ENCODE measurements at regions not wholly inside any gene's neighbourhood (a gene's known extent, or its start where the extent isn't known, plus 50 kb on each side); places are given as distances from the start of the nearest gene placed in this dataset.
A peak's percentile ranks its signal among the peaks of the same experiment; 100 is the strongest.

DNA sequence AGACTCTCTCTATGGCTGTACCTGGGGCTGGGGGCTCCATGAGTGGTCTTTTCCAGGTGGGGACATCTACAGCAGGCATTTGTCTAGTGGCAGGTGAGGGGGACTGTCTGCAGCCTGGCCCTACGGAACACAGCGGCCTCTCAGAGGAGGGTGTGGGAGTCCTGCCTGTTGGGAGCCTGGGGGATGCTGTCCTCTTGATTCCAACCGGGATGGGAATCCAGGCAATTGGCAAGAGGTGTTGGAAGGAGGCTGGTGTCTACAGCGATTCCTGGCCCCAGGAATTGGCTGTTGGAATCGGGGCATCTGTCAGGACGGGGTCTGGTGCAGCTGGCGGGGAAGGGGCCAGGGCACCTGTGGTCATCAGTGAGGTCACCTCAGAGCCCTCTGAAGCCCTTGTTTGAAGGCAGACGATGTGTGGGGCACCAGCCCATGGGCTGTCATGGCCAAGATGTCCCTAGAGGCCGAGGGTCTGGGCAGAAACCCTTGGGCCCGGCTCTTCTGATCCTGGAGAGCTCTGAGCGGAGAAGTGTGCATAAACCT, 386.3 kb downstream of the TMEM121 start:
- POLR2A ChIA-PET: no interaction called here
- DNase-seq: no peak
- no peak overlapping the region for H2AFZ ChIP-seq (ENCODE audit: insufficient read depth, low read depth, low read length, poor library complexity, severe bottlenecking)
- no peaks in the 10 kb centered on the region for H3K27me3 ChIP-seq (replicated peaks in 1 of 4; ENCODE audit: control extremely low read depth in 1 of 4, control insufficient read depth in 3 of 4, insufficient read depth in 4 of 4, low read length in 3 of 4)
- no peak for TF ChIP-seq EZH2 (IDR thresholded peaks at IDR 0.05; ENCODE audit: borderline replicate concordance, insufficient read depth, low read depth, low read length, poor library complexity, severe bottlenecking)
- TF ChIP-seq, protein P1, sequence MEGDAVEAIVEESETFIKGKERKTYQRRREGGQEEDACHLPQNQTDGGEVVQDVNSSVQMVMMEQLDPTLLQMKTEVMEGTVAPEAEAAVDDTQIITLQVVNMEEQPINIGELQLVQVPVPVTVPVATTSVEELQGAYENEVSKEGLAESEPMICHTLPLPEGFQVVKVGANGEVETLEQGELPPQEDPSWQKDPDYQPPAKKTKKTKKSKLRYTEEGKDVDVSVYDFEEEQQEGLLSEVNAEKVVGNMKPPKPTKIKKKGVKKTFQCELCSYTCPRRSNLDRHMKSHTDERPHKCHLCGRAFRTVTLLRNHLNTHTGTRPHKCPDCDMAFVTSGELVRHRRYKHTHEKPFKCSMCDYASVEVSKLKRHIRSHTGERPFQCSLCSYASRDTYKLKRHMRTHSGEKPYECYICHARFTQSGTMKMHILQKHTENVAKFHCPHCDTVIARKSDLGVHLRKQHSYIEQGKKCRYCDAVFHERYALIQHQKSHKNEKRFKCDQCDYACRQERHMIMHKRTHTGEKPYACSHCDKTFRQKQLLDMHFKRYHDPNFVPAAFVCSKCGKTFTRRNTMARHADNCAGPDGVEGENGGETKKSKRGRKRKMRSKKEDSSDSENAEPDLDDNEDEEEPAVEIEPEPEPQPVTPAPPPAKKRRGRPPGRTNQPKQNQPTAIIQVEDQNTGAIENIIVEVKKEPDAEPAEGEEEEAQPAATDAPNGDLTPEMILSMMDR (IDR thresholded peaks at IDR 0.05): no peak
- Mint-ChIP-seq H3K9me3 (ENCODE audit: insufficient read depth) (no peaks in the 10 kb centered on the region), H3K4me1 (peaks cover 20% of the 10 kb centered on the region), H3K27me3 (no peaks in the 10 kb centered on the region), H3K4me3 (no peak overlapping the region), H3K27ac (peak overlapping the region; percentile 26)
- WGBS (ENCODE audit: insufficient coverage): 88% methylated on average over 4 of the region's 11 CpGs
- CTCF ChIA-PET: no interaction called here
- H3K9ac ChIP-seq (ENCODE audit: low read length): no peak overlapping the region
- H3K4me3 ChIP-seq (ENCODE audit: control extremely low read depth in 1 of 5, extremely low read depth in 1 of 5, insufficient read depth in 1 of 5, low read depth in 2 of 5, low read length in 4 of 5): peak overlapping the region in 1 of 5 experiments; percentile 12
- H3K36me3 ChIP-seq (replicated peaks in 1 of 2; ENCODE audit: control extremely low read depth in 1 of 2, control insufficient read depth in 1 of 2, extremely low read depth in 1 of 2, insufficient read depth in 2 of 2, low read length in 1 of 2): peaks cover 0 to 4% of the 10 kb centered on the region in 2 experiments
- H4K20me1 ChIP-seq (ENCODE audit: control insufficient read depth, insufficient read depth, low read length, poor library complexity, severe bottlenecking): peaks cover 2% of the 10 kb centered on the region
- no peak for ATAC-seq (ENCODE audit: low read depth)
- no peak overlapping the region for H3K27ac ChIP-seq (ENCODE audit: low read length in 2 of 2)
- H3K4me2 ChIP-seq (replicated peaks; ENCODE audit: low read depth, low read length, poor library complexity, severe bottlenecking): no peak overlapping the region
- H3K79me2 ChIP-seq (ENCODE audit: control insufficient read depth, insufficient read depth, low read length): peaks cover 19% of the 10 kb centered on the region
- no peaks in the 10 kb centered on the region for H3K9me3 ChIP-seq (ENCODE audit: control extremely low read depth in 1 of 3, control insufficient read depth in 2 of 3, insufficient read depth in 1 of 3, low read length in 2 of 3)
- H3K4me1 ChIP-seq (ENCODE audit: control insufficient read depth in 2 of 2, insufficient read depth in 2 of 2, low read length in 2 of 2): peaks cover 0 to 19% of the 10 kb centered on the region in 2 donors
- intact Hi-C loops (cut with micrococcal nuclease): no loop called here

DNA sequence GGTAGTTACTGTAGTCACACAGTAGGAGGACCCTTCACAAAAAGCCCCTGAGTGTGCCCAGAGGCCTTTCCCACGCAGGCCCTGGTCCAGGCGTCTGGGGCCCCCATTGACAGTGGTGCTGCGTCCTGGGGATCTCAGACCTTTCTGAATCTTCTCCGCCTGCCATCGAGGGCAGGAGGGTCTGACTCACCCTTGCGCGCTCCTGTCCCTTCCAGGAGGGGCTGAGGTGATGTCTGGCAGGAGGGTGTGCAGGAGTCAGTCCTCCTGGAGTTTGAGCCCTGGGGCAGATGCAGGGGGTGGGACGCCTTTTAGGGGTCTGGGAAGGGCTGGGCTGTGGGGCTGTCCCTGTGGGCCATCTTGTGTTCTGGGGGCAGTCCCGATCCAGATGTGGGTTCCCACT, 386.8 kb downstream of the TMEM121 start:
- intact Hi-C loops (cut with micrococcal nuclease): no loop called here
- Mint-ChIP-seq H3K4me3 (peak overlapping the region; percentile 32), H3K4me1 (peaks cover 20% of the 10 kb centered on the region), H3K27ac (peak overlapping the region; percentile 26), H3K9me3 (ENCODE audit: insufficient read depth) (no peaks in the 10 kb centered on the region), H3K27me3 (no peaks in the 10 kb centered on the region)
- ChIA-PET POLR2A (no interaction called here), CTCF (no interaction called here)
- Histone ChIP-seq H3K36me3 (replicated peaks in 1 of 2; ENCODE audit: control extremely low read depth in 1 of 2, control insufficient read depth in 1 of 2, extremely low read depth in 1 of 2, insufficient read depth in 2 of 2, low read length in 1 of 2) (peaks cover 0 to 4% of the 10 kb centered on the region in 2 experiments), H3K4me2 (replicated peaks; ENCODE audit: low read depth, low read length, poor library complexity, severe bottlenecking) (no peak overlapping the region), H3K4me3 (ENCODE audit: control extremely low read depth in 1 of 5, extremely low read depth in 1 of 5, insufficient read depth in 1 of 5, low read depth in 2 of 5, low read length in 4 of 5) (no peak overlapping the region), H3K9me3 (ENCODE audit: control extremely low read depth in 1 of 3, control insufficient read depth in 2 of 3, insufficient read depth in 1 of 3, low read length in 2 of 3) (no peaks in the 10 kb centered on the region), H4K20me1 (ENCODE audit: control insufficient read depth, insufficient read depth, low read length, poor library complexity, severe bottlenecking) (peaks cover 7% of the 10 kb centered on the region), H2AFZ (ENCODE audit: insufficient read depth, low read depth, low read length, poor library complexity, severe bottlenecking) (no peak overlapping the region), H3K79me2 (ENCODE audit: control insufficient read depth, insufficient read depth, low read length) (peaks cover 14% of the 10 kb centered on the region), H3K27ac (ENCODE audit: low read length in 2 of 2) (no peak overlapping the region), H3K9ac (ENCODE audit: low read length) (no peak overlapping the region), H3K27me3 (replicated peaks in 1 of 4; ENCODE audit: control extremely low read depth in 1 of 4, control insufficient read depth in 3 of 4, insufficient read depth in 4 of 4, low read length in 3 of 4) (no peaks in the 10 kb centered on the region), H3K4me1 (ENCODE audit: control insufficient read depth in 2 of 2, insufficient read depth in 2 of 2, low read length in 2 of 2) (peaks cover 0 to 14% of the 10 kb centered on the region in 2 donors)
- TF ChIP-seq, protein P1 (IDR thresholded peaks at IDR 0.05): no peak
- TF ChIP-seq EZH2 (IDR thresholded peaks at IDR 0.05; ENCODE audit: borderline replicate concordance, insufficient read depth, low read depth, low read length, poor library complexity, severe bottlenecking): no peak
- WGBS (ENCODE audit: insufficient coverage): 65% methylated on average over 5 of the region's 9 CpGs
- ATAC-seq (ENCODE audit: low read depth) (no peak), DNase-seq (no peak)
